ENCODE measurements at regions not wholly inside any gene's neighbourhood (a gene's known extent, or its start where the extent isn't known, plus 50 kb on each side); places are given as distances from the start of the nearest gene placed in this dataset.

DNA sequence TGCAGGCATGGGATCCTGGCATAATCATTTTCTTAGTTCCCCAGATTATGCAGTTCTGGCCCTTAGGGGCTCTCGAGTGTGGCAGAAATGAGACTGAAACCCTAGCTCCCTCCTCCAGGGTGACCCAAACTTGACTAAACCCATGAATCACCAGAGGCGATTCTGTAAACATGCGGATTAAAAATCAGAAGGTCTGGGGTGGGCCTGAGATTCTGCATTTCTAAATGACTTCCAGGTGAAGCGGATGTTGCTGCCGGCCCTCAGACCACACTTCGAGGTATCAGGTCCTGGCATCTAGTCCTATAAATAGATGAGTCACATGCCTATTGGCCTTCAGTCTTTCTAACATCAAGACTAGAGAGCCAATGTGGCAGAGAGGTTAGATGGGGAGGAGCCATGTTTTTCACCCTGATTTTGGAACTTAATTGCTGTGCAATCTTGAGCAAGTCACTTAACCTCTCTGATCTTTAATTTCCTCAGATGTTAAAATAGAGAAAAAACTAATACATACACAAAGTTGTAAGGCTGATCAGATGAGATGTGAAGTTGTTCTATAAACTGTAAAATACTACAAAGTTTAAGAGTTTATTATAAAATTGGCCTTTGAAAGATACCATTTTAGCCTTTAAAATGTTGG, 431.2 kb downstream of the FOXO1 start:
- DNase-seq (ENCODE audit: low read depth in 4 of 4, low spot score in 1 of 4): no peak

DNA sequence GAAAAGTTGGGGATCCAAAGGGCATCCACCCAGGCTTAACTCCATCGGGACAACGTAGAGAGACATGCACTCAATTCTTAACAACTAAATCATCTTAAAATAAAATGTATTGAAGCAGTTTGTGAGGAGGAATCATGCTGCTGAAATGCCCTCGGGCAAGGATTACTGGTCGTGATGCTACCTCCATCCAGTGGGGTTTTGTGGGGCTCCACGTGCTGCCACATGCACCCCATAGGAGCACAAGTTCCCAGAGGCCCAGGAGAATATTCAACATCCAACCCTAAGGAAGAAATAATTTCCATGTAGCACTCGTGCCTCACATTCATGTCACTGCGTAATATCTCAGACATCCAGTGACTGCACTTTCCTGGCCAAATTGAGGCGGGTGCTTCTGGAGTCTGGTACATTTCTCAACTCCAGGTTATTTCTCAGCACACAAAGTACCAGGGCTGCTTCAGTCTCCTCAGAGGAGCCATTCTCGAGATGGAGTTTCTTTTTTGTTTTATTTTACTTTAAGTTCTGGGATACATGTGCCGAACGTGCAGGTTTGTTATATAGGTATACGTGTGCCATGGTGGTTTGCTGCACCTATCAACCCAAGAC, 429.8 kb downstream of the FOXO1 start:
- DNase-seq (ENCODE audit: low read depth in 4 of 4, low spot score in 1 of 4): no peak

DNA sequence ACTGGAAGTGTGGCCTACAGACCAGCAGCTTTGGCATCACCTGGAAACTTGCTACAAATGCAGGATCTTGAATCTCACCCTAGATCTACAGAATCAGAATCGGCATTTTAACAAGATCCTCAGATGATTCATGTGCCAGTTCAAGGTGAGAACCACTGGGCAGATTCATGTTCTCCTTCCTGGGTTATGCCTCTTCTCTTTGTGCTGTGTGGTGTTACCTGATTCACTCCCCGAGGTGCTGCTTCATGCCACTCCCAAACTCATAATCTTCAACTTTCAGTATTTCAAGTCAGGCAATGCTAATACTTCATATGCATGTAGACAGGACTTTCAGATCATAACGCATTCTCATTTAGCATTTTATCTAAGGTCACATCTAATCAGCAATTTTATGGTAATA, 427.7 kb downstream of the FOXO1 start:
- DNase-seq (ENCODE audit: low read depth in 4 of 4, low spot score in 1 of 4): no peak

- no peak for DNase-seq (ENCODE audit: low read depth in 4 of 4, low spot score in 1 of 4)
Observed at GRCh38 chr13:40240293-40240692, 426.1 kb downstream of the FOXO1 start.

- DNase-seq (ENCODE audit: low read depth in 4 of 4, low spot score in 1 of 4): no peak
Observed at GRCh38 chr13:40241125-40241798, 425.2 kb downstream of the FOXO1 start.

- DNase-seq (ENCODE audit: low read depth in 4 of 4, low spot score in 1 of 4): no peak
Observed at GRCh38 chr13:40243047-40243446, 423.4 kb downstream of the FOXO1 start.

DNA sequence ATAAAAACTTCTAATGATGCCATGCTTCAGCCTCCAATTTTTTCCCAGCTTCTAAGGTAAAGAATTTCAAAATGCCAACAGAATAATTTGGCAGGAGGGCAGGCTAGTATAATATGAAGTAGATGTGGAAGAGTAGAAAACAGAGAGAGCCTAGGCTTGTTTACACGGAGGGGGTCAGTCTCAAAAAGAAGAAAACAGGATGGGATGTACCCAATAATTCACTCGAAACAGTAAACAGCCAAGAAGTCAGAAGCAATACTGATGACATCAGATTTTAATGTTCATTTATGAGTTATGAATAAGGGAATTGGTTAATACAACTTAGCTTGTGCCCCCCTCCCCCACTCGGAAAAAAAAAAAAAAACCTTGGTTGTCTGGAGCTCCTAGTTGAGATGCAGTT, 422.5 kb downstream of the FOXO1 start:
- no peak for DNase-seq (ENCODE audit: low read depth in 4 of 4, low spot score in 1 of 4)

DNA sequence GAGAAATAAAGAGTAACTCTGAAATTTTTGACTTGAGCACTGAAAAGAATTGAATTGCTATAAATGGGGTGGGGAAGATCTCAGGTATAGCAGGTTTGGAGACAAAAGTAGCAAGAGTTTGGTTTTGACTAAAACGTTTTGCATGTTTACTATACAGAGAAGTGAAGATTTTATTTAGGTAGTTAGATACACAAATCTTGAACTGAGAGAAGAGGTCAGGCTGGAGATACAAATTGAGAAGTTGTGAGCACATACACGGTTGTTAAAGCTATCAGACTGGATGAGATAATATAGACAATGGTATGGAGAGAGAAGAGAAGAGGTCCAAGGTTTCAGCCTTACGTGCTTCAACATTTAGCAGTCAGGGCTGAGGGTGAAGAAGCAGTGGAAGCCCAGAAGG, 420.9 kb downstream of the FOXO1 start:
- DNase-seq (ENCODE audit: low read depth in 4 of 4, low spot score in 1 of 4): no peak

DNA sequence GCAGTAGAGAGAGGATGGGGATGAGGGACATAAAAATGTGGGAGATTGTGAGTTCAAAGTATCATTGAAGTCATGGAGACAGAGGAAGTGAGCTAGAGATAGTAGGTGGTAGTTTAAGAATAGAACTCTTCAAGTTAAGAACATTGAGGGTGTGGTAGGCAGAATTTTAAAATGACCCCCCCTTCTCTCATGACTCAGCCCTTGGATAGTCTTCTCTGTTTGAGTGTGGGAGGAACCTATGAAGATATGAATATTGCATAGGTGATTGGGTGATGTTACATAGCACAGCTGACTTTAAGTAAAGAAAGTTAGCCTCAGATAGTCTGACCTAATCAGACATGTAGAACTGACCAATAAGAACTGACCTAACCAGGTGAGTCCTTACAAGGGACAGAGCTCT, 418.6 kb downstream of the FOXO1 start:
- no peak for DNase-seq (ENCODE audit: low read depth in 4 of 4, low spot score in 1 of 4)

- DNase-seq (ENCODE audit: low read depth in 4 of 4, low spot score in 1 of 4): no peak
Observed at GRCh38 chr13:40251343-40252032, 415.0 kb downstream of the FOXO1 start.

DNA sequence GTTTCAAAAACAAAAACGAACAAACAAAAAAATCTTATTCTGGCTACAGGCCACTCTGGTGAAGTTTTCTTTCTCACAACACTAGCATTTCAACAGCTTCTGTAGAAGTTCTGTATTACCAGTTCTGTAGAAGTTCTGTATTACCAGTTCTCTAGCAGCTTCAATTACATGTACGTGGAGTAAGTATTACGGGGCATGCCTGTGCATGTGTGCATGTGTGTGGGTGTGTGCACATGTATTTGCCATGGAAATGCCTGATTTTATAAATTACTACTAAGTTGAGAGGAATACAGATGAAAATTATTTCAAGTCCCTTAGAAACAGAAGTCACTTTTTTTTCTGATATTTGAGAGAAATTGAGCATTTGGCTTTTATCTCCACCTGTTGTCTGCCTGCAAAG, 414.2 kb downstream of the FOXO1 start:
- no peak for DNase-seq (ENCODE audit: low read depth in 4 of 4, low spot score in 1 of 4)

GRCh38 chr13:40252676-40253075, 413.8 kb downstream of the FOXO1 start:
- DNase-seq (ENCODE audit: low read depth in 4 of 4, low spot score in 1 of 4): no peak

GRCh38 chr13:40254394-40254793, 412.0 kb downstream of the FOXO1 start:
- no peak for DNase-seq (ENCODE audit: low read depth in 4 of 4, low spot score in 1 of 4)

DNA sequence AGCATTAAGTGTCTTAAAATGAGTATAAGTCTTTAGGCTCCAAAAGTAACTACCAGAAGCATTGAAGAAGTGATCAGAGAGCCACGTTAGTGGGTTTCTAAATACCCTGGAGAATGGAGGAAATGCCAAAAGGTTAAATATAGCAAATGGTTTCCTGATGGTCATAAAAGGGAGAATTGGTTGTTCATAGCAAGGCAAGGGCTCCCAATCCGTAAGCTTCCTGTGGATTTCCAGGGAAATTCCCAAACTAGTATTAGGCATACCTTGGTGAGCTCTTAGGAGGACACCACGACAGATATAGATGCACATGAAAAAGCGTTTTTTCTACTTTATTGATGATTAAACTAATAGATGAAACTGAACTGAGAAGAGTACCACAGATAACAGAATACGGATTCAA, 410.9 kb downstream of the FOXO1 start:
- DNase-seq (ENCODE audit: low read depth in 4 of 4, low spot score in 1 of 4): no peak

- DNase-seq (ENCODE audit: low read depth in 4 of 4, low spot score in 1 of 4): no peak
Observed at GRCh38 chr13:40259899-40260298, 406.5 kb downstream of the FOXO1 start.

- no peak for DNase-seq (ENCODE audit: low read depth in 4 of 4, low spot score in 1 of 4)
Observed at GRCh38 chr13:40261336-40261735, 405.1 kb downstream of the FOXO1 start.

DNA sequence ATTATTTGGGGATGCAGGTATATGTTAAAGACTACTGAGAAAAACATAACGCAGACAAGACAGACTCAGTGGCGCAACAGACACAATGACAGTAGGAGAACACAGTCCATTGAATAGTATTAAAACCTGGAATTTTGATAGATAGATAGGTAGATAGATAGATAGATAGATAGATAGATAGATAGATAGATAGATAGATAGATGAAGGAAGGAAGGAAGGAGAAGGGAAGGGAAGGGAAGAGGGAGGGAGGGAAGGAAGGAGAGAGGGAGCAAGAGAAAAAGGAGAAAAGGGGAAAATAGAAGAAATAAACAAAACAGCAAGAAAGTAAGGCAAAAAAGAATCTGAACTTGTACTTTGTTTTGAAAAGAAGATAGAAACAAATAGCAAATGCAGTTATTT, 404.5 kb downstream of the FOXO1 start:
- DNase-seq (ENCODE audit: low read depth in 4 of 4, low spot score in 1 of 4): no peak

- no peak for DNase-seq (ENCODE audit: low read depth in 4 of 4, low spot score in 1 of 4)
Observed at GRCh38 chr13:40269086-40269485, 397.4 kb downstream of the FOXO1 start.

- DNase-seq (ENCODE audit: low read depth in 4 of 4, low spot score in 1 of 4): no peak
Observed at GRCh38 chr13:40270726-40271125, 395.7 kb downstream of the FOXO1 start.

DNA sequence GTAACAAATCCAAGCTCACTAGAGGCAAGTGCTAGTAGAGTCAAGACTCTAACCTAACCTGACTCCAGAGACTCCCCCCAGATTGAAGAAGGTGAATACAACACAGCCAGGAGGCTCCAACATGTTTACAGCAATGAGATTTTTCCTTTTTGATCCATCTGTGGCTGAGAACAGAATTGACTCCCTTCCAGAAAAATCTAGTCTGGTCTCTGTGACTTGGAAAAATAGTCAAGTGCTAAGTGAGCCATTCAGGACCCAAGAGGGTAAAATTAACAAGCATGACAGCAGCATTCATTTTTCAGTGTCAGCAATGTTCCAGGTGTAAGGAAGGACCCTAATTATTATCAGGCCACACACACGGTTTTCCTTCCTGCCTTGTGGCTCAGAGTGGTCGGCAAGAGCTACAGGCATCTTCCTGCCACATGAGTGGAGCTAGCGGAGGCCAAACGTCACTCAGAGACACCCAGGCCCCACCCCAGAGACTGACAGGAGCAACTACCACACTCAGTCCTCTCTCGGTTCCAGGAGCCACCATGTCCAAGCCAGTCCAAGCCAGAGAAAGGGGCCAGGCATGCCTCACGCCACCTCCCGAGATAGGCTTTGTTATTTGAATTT, 395.1 kb downstream of the FOXO1 start:
- no peak for DNase-seq (ENCODE audit: low read depth in 4 of 4, low spot score in 1 of 4)

GRCh38 chr13:40271931-40272775, 394.3 kb downstream of the FOXO1 start:
- peak in 3 of 4 experiments; percentile 16 to 48 (median 43) for DNase-seq (ENCODE audit: low read depth in 4 of 4, low spot score in 1 of 4)

Measured in stimulated activated CD4-positive, alpha-beta T cell treated with anti-CD3 and anti-CD28 coated beads, Interleukin-1b, Interleukin-23, amount 100 ng/mL, for 24 hours (primary cell).